ENCODE measurements at regions not wholly inside any gene's neighbourhood (a gene's known extent, or its start where the extent isn't known, plus 50 kb on each side); places are given as distances from the start of the nearest gene placed in this dataset.

GRCh38 chr15:61380270-61380669 is 151.2 kb upstream of the RORA start:
- TF ChIP-seq, protein P1, sequence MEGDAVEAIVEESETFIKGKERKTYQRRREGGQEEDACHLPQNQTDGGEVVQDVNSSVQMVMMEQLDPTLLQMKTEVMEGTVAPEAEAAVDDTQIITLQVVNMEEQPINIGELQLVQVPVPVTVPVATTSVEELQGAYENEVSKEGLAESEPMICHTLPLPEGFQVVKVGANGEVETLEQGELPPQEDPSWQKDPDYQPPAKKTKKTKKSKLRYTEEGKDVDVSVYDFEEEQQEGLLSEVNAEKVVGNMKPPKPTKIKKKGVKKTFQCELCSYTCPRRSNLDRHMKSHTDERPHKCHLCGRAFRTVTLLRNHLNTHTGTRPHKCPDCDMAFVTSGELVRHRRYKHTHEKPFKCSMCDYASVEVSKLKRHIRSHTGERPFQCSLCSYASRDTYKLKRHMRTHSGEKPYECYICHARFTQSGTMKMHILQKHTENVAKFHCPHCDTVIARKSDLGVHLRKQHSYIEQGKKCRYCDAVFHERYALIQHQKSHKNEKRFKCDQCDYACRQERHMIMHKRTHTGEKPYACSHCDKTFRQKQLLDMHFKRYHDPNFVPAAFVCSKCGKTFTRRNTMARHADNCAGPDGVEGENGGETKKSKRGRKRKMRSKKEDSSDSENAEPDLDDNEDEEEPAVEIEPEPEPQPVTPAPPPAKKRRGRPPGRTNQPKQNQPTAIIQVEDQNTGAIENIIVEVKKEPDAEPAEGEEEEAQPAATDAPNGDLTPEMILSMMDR (IDR thresholded peaks at IDR 0.05; ENCODE audit: poor library complexity) = no peak
- TF ChIP-seq EZH2 (IDR thresholded peaks at IDR 0.05; ENCODE audit: borderline replicate concordance) = no peak
